ENCODE measurements at regions not wholly inside any gene's neighbourhood (a gene's known extent, or its start where the extent isn't known, plus 50 kb on each side); places are given as distances from the start of the nearest gene placed in this dataset.

DNA sequence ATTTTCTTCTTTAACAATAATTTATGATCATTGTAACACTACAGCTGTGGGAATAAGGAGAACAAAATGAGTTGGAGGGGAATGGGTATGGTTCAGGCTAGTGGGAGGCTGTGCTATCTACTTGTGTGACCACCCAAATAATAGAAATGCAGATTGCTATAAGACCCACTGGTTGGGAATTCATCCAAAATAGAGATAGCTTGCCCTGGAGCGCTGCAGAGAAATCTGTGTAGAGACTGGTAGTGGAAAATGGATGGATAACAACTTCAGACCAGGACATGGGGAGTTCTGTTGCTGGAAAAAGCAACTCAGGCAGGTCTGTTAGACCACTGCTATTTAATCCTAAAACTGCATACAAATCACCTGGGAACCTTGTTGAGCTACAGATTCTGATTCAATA lies 137.1 kb upstream of the MKLN1 start:
- TF ChIP-seq EZH2 (optimal IDR thresholded peaks at IDR 0.05; ENCODE audit: low read depth, low read length) = no peak
- TF ChIP-seq, protein P1, sequence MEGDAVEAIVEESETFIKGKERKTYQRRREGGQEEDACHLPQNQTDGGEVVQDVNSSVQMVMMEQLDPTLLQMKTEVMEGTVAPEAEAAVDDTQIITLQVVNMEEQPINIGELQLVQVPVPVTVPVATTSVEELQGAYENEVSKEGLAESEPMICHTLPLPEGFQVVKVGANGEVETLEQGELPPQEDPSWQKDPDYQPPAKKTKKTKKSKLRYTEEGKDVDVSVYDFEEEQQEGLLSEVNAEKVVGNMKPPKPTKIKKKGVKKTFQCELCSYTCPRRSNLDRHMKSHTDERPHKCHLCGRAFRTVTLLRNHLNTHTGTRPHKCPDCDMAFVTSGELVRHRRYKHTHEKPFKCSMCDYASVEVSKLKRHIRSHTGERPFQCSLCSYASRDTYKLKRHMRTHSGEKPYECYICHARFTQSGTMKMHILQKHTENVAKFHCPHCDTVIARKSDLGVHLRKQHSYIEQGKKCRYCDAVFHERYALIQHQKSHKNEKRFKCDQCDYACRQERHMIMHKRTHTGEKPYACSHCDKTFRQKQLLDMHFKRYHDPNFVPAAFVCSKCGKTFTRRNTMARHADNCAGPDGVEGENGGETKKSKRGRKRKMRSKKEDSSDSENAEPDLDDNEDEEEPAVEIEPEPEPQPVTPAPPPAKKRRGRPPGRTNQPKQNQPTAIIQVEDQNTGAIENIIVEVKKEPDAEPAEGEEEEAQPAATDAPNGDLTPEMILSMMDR (IDR thresholded peaks at IDR 0.05; ENCODE audit: low read length) = no peak
